ENCODE measurements at regions not wholly inside any gene's neighbourhood (a gene's known extent, or its start where the extent isn't known, plus 50 kb on each side); places are given as distances from the start of the nearest gene placed in this dataset.

DNA sequence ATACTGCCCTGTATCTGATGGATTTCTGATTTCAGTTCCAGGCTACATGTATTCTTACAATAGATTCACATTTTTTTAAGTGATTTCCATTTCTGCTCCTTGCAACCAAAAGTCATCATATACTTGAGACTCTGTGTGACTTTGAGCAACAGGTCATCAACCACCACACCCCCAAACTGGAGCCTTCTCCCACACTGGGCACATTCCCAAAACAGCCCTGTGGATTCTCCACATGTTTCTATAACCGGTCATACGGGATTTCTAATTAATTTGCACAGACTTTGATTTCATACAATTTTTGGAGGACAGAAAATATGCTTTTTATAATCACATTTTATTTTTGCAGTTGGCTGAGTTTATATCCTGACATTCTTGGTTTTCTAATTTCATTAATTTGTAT, 317.2 kb upstream of the ID4 start:
- TF ChIP-seq, protein P1, sequence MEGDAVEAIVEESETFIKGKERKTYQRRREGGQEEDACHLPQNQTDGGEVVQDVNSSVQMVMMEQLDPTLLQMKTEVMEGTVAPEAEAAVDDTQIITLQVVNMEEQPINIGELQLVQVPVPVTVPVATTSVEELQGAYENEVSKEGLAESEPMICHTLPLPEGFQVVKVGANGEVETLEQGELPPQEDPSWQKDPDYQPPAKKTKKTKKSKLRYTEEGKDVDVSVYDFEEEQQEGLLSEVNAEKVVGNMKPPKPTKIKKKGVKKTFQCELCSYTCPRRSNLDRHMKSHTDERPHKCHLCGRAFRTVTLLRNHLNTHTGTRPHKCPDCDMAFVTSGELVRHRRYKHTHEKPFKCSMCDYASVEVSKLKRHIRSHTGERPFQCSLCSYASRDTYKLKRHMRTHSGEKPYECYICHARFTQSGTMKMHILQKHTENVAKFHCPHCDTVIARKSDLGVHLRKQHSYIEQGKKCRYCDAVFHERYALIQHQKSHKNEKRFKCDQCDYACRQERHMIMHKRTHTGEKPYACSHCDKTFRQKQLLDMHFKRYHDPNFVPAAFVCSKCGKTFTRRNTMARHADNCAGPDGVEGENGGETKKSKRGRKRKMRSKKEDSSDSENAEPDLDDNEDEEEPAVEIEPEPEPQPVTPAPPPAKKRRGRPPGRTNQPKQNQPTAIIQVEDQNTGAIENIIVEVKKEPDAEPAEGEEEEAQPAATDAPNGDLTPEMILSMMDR (IDR thresholded peaks at IDR 0.05), result no peak

DNA sequence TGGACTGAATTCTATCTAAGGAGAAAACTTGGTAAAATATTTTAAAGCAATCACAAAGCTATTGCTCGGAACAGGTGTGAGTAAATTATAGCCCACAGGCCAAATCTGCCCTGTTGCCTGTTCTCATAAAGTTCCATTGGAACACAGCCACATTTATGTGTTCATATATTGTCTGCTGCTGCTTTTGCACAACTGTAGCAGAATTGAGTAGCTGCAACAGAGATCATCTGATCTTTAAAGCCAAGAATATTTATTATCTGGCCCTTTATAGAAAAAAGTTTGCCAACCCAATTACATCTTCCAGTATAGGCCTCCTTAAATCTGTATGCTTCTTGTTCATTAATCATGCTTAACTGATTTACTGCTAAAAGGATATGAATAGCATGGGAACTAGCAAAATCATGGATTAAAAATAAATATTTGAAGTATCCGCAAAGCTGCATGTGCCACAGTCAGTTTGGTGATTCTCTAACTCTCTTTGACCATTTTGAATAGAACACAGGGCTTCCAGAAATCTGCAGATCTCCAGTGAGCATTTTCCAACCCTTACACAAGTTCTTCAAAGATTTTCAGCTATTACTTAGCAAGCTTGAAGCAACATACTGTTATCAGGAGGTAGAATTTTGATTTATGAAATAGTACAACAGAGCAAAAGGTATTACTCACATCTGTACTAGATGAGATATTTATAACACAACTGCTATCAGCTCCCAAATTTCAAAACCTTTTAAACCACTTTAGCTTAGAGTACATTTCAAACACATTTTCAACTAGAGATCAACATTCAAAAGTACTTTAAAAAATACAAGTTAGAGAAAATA, 312.6 kb upstream of the ID4 start:
- TF ChIP-seq, protein P1 (IDR thresholded peaks at IDR 0.05), result no peak

DNA sequence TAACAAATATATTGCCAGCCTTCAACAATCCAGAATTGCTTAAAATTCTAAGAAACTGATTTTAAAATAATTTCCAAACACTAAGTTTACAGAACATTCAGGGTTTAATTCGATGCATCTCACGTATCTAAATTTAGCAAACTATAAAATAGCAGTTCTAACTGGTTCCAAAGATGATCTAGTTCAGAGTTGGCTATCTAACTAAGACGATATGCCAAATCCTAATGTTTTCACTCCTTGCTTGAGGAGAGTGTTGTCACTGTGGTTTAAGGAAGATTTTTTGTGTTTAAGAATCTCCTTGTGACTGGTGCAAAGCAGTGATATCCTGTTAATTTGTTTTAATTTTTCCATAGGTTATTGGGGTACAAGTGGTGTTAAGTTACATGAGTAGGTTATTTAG, 311.5 kb upstream of the ID4 start:
- TF ChIP-seq, protein P1 (IDR thresholded peaks at IDR 0.05), result no peak

DNA sequence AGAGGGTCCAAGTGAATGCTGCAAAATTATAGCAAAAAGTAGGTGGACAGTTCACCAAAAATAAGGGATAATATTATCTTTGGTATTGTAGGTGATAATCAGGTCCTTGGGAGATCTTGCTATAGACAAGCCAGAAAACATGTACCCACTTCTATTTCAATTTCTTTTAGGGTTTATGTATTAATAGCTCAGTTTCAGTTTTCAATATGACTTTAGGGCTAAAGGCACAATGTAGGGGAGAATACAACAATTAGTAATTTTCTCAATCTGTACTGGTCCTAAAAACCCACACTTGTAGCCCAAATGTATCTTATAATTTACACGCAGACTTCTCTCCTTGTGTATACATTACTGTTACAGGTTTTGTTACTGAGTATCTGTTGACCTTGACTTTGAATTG, 307.0 kb upstream of the ID4 start:
- TF ChIP-seq, protein P1 (IDR thresholded peaks at IDR 0.05), result no peak

DNA sequence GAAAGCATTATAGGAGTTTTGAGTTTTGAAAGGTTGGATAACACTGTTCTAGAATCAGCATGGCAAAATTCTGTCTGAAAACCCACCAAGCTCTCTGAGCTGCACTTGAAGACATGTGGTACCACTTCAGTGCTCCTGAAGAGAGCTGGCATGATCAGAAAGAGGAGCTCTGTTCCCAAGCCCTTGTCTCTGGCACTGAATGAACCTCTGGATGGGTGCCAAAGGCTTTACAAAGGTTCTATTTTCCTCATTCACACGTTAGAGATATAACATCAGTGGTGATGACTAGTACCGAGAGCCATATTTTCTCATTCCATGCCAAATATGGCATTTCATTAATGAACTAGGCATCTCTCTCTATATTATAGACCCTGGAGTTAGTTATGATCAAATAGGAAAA, 301.8 kb upstream of the ID4 start:
- TF ChIP-seq, protein P1 (IDR thresholded peaks at IDR 0.05), result no peak

DNA sequence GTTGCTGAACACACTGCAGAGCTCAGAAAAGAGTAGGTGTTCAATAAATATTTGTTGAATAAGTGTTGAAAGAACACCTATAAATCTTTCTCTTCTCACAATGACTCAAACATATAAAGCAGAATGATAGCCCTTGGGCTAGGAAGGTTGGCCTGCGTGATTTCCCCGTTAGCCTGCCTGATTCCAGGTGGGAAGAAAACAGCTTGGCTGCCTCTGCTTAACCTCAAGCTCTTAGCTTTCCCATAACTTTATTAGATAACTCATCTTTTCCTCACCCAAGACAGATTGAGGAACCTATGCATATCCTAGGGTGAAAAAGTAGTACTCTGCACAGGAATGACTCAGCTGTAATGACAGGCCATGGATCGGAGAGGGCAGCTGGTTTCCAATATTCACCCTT, 300.3 kb upstream of the ID4 start:
- TF ChIP-seq, protein P1 (IDR thresholded peaks at IDR 0.05), result no peak

DNA sequence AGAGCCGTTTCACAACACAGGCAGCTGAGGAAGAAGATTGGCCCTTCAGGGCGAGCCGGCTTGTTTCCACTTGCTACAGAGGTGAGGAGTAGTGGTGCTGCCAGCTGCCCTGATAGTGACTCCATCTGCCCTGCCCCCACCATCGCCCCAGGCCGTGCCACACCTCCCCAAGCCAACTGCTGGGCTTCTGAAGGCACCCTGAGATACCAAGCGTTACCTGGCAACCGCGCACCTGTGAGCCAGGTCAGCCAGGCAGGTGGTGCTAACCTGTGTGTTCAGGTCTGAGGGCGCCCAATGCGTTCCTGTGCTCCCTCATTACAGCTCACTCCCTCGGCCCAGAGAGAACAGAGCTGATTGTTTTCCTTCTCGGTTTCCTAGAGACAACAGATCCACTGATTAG, 299.1 kb upstream of the ID4 start:
- TF ChIP-seq, protein P1 (IDR thresholded peaks at IDR 0.05), result no peak

DNA sequence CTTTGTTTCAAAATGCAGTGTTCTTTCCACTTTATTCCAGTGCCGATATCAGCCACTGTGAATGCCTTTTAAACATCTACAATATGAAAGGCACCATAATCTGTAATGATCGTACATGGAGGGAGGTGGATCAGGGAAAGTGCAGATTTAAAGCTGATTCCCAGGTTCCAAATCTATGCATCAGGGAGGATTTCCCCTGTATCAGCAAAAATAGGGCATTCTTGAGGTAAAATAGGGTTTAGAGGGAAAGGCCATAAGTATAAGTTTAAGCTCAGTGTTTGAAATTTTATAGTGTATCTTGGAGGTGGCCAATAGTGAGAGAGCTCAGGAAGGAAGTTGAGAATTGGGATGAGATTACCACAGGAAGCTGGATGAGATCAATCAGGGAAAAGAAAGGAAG, 289.7 kb upstream of the ID4 start:
- TF ChIP-seq, protein P1 (IDR thresholded peaks at IDR 0.05), result no peak
